ENCODE measurements at regions not wholly inside any gene's neighbourhood (a gene's known extent, or its start where the extent isn't known, plus 50 kb on each side); places are given as distances from the start of the nearest gene placed in this dataset.
"Not testable (repeated sequence)": the region's sequence is repeated elsewhere in the genome, so short reads cannot be mapped to it uniquely, and the experiment has no call there.

- DNase-seq (ENCODE audit: low spot score), result no peak
Measured at GRCh38 chr7:89927762-89928161, 226.5 kb upstream of the STEAP1 start.

- DNase-seq (ENCODE audit: low spot score), result no peak
Measured at GRCh38 chr7:89928451-89928850, 225.8 kb upstream of the STEAP1 start.

- DNase-seq (ENCODE audit: low spot score), result no peak
Measured at GRCh38 chr7:89934101-89934500, 220.2 kb upstream of the STEAP1 start.

DNA sequence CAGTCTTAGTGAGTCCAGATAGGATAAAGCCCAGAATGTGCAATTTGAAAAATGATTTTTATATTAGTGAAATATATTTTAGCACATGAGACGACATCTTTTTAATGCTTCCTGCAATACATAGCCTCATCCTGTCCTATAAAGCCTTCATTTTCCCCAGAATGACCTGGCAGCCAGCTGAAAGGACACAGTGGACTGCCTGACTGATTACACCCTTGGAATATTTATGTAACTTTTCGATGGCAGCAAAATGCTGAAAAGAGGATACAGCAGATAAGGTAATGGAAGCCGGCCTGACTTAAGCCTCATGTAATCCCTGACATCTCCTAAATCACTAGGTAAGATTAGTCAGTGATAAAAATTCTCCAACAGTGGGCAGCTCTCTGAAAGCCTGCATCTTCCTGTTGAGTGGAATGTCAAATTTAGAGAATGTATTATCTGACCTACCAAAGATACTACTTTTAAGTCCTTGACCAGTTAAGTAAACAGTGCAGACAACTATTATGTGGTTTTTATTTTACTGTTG is 210.7 kb upstream of the STEAP1 start:
- DNase-seq (ENCODE audit: low spot score), result no peak

- DNase-seq (ENCODE audit: low spot score), result no peak
Measured at GRCh38 chr7:89958525-89959068, 195.7 kb upstream of the STEAP1 start.

- no peak for DNase-seq (ENCODE audit: low spot score)
Measured at GRCh38 chr7:89966067-89966664, 188.1 kb upstream of the STEAP1 start.

DNA sequence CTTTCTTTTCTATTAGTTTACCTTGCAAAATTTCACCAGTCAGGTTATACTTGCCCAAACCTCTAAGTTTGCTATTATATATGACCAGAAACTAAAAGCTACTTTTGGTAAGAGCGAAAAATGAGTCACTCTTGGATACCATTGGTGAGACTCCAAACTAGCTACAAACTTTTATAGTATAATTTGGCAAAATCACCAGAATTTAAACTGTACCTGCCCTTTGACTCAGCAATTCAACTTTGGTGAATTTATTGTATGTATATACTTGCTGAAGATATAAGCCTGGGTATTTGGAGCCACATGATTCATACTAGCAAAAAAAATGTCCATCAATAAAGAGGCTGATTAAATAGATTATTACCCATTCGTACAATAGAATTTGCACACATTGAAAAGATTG is 178.7 kb upstream of the STEAP1 start:
- DNase-seq (ENCODE audit: low spot score), result no peak

- DNase-seq (ENCODE audit: low spot score), result no peak
Measured at GRCh38 chr7:89987665-89988064, 166.6 kb upstream of the STEAP1 start.

- no peak for DNase-seq (ENCODE audit: low spot score)
Measured at GRCh38 chr7:89988074-89988473, 166.2 kb upstream of the STEAP1 start.

- DNase-seq (ENCODE audit: low spot score), result no peak
Measured at GRCh38 chr7:89989454-89989853, 164.8 kb upstream of the STEAP1 start.

- DNase-seq (ENCODE audit: low spot score), result no peak
Measured at GRCh38 chr7:89994483-89994882, 159.8 kb upstream of the STEAP1 start.

DNA sequence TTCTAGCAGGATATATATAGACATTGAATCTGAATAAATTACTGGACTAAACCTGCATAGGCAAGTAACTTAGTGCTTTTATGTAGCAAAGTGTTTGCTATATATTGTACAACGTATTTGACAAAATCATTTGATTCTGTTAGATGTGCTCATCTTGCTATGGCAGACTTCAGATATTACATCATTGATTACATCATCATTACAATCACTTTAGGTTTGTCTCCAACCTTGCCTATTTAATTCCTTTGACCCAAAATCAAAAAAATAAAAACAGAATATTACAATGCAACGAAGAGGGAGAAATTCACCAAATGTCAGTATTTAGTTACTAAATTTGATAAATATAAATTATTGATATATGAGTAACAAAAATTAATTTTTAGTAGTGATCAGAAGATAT is 155.7 kb upstream of the STEAP1 start:
- no peak for DNase-seq (ENCODE audit: low spot score)

- DNase-seq (ENCODE audit: low spot score), result no peak
Measured at GRCh38 chr7:90005836-90006235, 148.4 kb upstream of the STEAP1 start.

DNA sequence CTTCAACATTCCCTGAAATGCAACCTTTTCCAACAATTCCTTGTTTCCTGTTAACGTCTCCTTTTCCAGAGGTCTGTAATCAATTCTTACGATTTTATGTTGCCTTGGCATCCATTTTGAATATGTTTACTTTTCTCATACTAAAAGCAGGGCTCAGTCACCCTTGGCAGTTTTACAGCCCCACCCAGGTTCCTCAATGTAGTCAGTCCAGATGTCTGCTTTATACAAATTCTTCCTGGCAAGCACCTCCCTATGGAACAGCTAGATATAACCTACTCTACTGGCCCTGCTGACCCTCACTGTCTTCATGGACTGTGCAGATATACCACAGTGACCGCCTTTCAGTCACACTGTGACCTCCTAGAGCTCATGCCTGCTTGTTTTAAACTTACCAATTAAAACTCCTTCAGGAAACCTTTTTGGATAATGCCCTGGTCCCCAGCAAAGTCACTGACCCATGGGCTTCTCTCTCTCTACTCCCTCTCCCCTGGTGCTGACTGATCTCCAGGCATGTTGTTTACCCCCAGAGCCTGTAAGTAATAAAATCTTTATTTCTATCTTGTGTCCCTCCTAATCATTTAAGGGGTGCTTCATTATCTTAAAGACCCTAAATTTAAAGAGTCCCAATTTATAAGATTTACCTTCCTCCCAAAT is 147.1 kb upstream of the STEAP1 start:
- DNase-seq (ENCODE audit: low spot score), result no peak

GRCh38 chr7:90007831-90008230 is 146.4 kb upstream of the STEAP1 start:
- no peak for DNase-seq (ENCODE audit: low spot score)

DNA sequence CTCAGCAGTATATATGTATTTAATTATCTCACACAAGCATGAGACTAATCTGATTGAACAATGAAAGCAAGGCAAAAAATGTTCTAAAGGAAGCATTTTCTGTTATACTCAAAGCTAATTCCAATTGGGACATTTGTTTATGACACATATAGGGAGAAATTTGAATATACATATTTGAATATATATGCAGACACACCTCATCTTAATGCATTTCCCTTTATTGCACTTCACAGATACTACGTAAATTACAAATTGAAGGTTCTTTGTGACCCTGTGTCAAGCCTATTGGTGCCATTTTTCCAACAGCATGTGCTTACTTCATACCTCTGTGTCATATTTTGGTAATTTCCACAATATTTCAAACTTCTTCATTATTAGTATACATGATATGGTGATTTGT is 132.1 kb upstream of the STEAP1 start:
- DNase-seq (ENCODE audit: low spot score), result no peak

GRCh38 chr7:90025771-90026170 is 128.5 kb upstream of the STEAP1 start:
- DNase-seq (ENCODE audit: low spot score), result no peak

DNA sequence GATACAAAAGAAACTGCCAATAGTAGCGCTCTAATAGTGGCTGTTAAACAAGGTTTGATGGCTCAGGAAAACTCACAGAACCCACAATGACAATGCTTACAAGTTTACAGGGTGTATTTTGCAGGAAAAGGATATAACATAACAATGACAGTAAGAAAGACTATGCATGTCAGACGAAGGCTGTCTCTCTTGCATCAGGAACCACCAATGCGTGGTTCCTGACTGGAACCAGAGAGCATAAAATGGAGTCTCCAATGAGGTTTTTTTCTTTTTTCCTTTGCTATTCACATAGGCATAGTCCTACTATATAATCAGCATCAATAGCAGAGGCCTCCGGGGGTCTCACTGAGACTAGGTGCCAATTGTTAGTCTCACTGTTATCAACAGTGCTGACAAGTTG is 120.4 kb upstream of the STEAP1 start:
- no peak for DNase-seq (ENCODE audit: low spot score)

DNA sequence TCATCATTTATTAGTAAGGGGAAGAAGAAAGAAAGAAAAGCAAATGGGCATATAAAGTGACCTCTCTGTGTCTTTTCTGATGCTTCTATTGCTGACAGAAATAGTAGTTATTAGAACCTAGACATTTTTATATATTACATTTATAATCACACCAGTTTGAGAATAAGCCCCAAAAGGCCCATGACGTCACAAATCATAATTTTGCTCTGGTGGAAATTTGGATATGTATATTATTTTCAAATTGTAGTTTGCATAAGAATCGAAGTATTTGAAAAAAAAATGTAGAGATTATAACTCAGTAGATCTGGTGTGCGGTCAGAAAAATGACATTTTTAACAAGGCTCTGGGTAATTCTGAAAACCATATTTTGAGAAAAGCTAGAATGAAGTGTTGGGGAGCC is 101.2 kb upstream of the STEAP1 start:
- no peak for DNase-seq (ENCODE audit: low spot score)

GRCh38 chr7:90061077-90061476 is 93.2 kb upstream of the STEAP1 start:
- DNase-seq (ENCODE audit: low spot score), result no peak

- no peak for DNase-seq (ENCODE audit: low spot score)
Measured at GRCh38 chr7:90064370-90064769, 89.9 kb upstream of the STEAP1 start.

GRCh38 chr7:90067171-90067570 is 87.1 kb upstream of the STEAP1 start:
- no peak for DNase-seq (ENCODE audit: low spot score)

GRCh38 chr7:90070238-90070637 is 84.0 kb upstream of the STEAP1 start:
- not testable (repeated sequence) for DNase-seq (ENCODE audit: low spot score)

DNA sequence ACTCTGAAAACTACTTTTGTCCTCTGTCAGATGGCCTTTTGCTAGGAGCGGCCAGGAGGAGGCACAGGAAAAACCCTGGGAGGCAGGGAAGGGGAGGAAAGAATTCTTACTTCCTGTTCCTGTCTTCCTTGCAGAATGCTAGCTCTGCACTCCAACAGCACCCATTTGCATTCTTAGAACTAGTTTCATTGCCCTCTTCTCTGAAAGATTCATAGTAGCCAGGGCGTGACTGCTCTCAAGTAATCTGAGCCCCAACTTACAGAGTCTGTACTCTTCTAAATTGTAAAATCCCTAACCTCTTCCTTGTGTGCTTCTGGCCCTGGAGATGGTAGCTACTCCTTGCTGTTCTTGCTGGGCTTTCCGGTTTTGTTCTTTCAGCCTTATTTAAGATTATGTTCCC is 75.3 kb upstream of the STEAP1 start:
- DNase-seq (ENCODE audit: low spot score), result no peak
